SK-N-SH (cell line): ENCODE measurements at regions not wholly inside any gene's neighbourhood (a gene's known extent, or its start where the extent isn't known, plus 50 kb on each side); places are given as distances from the start of the nearest gene placed in this dataset.
A peak's percentile ranks its signal among the peaks of the same experiment; 100 is the strongest.

Source experiments
- EZH2phosphoT487 ChIP-seq: fragments of 200-600 bp; sonication (generic); IDR thresholded peaks from 2 replicates; pipeline ENCODE4 v1.6.1; 2017; ENCODE audit warnings: low read depth, mixed run types, mild to moderate bottlenecking, antibody characterized with exemption, moderate library complexity, borderline replicate concordance
- MAX ChIP-seq: IDR thresholded peaks from 2 replicates; pipeline ENCODE4 v1.4.0; 2012; ENCODE audit warnings: low read depth
- NRF1 ChIP-seq: IDR thresholded peaks from 2 replicates; pipeline ENCODE4 v1.6.1; 2012; ENCODE audit warnings: low read depth, mild to moderate bottlenecking, low read length
- POLR2AphosphoS5 ChIP-seq: IDR thresholded peaks from 2 replicates; pipeline ENCODE4 v1.6.1; 2012; ENCODE audit warnings: low read depth, low read length
- RAD21 ChIP-seq: IDR thresholded peaks from 2 replicates; pipeline ENCODE4 v1.6.1; 2012; ENCODE audit warnings: mild to moderate bottlenecking, low read length
- RFX5 ChIP-seq: IDR thresholded peaks from 2 replicates; pipeline ENCODE4 v1.6.1; 2012; ENCODE audit warnings: mild to moderate bottlenecking, improper control_type of control experiment, low read length
- SMC3 ChIP-seq: IDR thresholded peaks from 2 replicates; pipeline ENCODE4 v1.6.1; 2012; ENCODE audit warnings: low read depth, low read length, improper control_type of control experiment
- TAF1 ChIP-seq: IDR thresholded peaks from 2 replicates; pipeline ENCODE4 v1.6.1; 2012; ENCODE audit warnings: low read depth, mild to moderate bottlenecking, low read length, moderate library complexity, borderline replicate concordance
- TCF12 ChIP-seq: IDR thresholded peaks from 2 replicates; pipeline ENCODE4 v1.4.0; 2012
- YY1 ChIP-seq: IDR thresholded peaks from 2 replicates; pipeline ENCODE4 v1.4.0; 2012; ENCODE audit warnings: low read depth, mild to moderate bottlenecking
- TF ChIP-seq, protein P1 (sequence below): fragments of 200-600 bp; sonication (generic); IDR thresholded peaks from 2 replicates; pipeline ENCODE4 v1.6.1; 2017; ENCODE audit warnings: antibody characterized with exemption, mild to moderate bottlenecking, moderate library complexity

GRCh38 chr21:38744861-38745260, 60.9 kb upstream of the ETS2 start:
- TF ChIP-seq RFX5 (no peak), MAX (no peak), TAF1 (no peak), YY1 (no peak), POLR2AphosphoS5 (no peak), RAD21 (no peak), EZH2phosphoT487 (no peak), NRF1 (no peak), SMC3 (no peak), TCF12 (0 out of 2 replicates have a peak, but pooled peaks have one; percentile 46)
- TF ChIP-seq, protein P1, sequence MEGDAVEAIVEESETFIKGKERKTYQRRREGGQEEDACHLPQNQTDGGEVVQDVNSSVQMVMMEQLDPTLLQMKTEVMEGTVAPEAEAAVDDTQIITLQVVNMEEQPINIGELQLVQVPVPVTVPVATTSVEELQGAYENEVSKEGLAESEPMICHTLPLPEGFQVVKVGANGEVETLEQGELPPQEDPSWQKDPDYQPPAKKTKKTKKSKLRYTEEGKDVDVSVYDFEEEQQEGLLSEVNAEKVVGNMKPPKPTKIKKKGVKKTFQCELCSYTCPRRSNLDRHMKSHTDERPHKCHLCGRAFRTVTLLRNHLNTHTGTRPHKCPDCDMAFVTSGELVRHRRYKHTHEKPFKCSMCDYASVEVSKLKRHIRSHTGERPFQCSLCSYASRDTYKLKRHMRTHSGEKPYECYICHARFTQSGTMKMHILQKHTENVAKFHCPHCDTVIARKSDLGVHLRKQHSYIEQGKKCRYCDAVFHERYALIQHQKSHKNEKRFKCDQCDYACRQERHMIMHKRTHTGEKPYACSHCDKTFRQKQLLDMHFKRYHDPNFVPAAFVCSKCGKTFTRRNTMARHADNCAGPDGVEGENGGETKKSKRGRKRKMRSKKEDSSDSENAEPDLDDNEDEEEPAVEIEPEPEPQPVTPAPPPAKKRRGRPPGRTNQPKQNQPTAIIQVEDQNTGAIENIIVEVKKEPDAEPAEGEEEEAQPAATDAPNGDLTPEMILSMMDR = no peak
